ENCODE measurements at regions not wholly inside any gene's neighbourhood (a gene's known extent, or its start where the extent isn't known, plus 50 kb on each side); places are given as distances from the start of the nearest gene placed in this dataset.
A peak's percentile ranks its signal among the peaks of the same experiment; 100 is the strongest.

DNA sequence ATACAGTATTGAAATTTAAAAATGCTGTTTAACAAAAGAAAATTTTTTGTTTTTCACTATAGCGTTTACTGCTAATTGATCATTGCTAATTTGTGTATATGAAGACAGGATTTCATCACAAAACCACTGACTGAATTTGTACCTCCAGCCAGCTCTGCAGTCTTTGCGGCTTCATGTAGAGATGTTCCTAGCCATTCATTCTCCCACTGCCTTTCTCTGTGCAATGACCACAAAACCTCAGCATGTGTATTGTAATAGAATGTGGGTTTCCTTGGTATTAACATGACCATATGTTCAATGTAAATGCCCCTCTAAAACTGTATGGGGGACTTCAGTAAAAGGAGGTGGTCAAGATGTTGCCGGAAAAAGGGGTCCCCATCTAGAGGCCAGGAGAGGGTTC is 81.1 kb upstream of the STEAP1B start:
- intact Hi-C loops (cut with DNase I; ENCODE audit: low total_unique reads), result no loop called here
- no peaks in the 10 kb centered on the region for H3K27me3 ChIP-seq
- H3K27ac ChIP-seq, result no peak overlapping the region
- 93% methylated on average over 3 of the region's 3 CpGs for WGBS, 2 donors
- no peak overlapping the region for H3K4me3 ChIP-seq
- no peaks in the 10 kb centered on the region for H3K9me3 ChIP-seq
- no peaks in the 10 kb centered on the region for H3K36me3 ChIP-seq (ENCODE audit: low read depth, missing control alignments)
- H3K4me1 ChIP-seq, result peaks cover 5% of the 10 kb centered on the region
- no peak for DNase-seq
- no peak for TF ChIP-seq POLR2A (IDR thresholded peaks at IDR 0.05)
- TF ChIP-seq, protein P1, sequence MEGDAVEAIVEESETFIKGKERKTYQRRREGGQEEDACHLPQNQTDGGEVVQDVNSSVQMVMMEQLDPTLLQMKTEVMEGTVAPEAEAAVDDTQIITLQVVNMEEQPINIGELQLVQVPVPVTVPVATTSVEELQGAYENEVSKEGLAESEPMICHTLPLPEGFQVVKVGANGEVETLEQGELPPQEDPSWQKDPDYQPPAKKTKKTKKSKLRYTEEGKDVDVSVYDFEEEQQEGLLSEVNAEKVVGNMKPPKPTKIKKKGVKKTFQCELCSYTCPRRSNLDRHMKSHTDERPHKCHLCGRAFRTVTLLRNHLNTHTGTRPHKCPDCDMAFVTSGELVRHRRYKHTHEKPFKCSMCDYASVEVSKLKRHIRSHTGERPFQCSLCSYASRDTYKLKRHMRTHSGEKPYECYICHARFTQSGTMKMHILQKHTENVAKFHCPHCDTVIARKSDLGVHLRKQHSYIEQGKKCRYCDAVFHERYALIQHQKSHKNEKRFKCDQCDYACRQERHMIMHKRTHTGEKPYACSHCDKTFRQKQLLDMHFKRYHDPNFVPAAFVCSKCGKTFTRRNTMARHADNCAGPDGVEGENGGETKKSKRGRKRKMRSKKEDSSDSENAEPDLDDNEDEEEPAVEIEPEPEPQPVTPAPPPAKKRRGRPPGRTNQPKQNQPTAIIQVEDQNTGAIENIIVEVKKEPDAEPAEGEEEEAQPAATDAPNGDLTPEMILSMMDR (IDR thresholded peaks at IDR 0.05), result no peak

DNA sequence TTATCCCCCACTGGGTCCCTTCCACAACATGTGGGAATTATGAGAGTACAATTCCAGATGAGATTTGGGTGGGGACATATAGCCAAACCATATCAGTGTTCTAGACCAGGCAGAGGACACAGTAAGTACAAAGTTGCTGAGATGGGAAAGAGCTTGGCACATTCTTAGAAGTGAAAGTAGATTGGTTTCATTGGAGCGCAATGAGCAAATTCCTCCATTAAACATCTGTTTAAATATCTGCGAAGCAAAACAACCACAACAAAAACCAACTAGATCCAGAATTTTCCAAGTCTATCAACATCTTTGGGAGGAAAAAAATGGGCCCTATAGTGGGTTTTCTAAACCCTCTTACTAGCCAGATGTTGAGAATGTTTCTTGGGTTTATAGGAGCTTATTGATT is 80.0 kb upstream of the STEAP1B start:
- WGBS, 2 donors, result 87 to 90% methylated on average over 2 of the region's 2 CpGs
- H3K4me1 ChIP-seq, result peaks cover 5% of the 10 kb centered on the region
- intact Hi-C loops (cut with DNase I; ENCODE audit: low total_unique reads), result loop anchor here (5.0 kb wide), 1 partner anchor 147 kb away; the partner anchor contains the start of gene IL6

DNA sequence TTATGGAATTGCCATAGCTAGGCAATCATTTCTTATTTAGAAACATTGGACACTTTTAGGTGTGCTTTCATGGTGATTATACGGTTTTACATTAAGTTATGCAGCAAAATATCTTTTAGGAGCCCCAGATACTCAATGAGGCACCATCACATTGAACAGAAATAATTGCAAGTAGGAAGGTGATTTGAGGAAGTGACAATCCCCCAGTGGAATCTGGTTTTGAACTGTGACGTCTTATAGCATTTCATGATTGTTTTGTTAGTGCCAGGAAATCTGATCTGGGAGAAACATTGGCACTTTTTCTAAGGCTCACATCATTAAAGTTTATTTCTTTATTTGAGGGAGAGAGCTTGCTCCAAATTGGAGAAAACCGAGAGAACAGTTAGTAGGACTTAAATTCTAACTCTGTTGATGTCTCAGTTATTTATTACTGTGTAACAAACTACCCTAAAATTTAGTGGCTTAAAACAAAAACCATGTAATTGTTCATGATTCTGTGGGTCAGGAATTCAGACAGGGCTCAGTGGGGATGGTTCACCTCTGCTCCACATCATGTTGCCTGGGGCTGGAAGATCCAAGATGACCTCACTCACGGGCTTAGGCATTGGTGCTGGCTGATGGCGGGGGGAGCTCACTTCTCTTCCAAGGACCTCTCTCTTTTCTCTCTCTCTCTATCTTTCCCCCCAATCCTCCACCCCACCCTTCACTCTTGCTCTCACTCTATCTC is 78.2 kb upstream of the STEAP1B start:
- DNase-seq, result no peak
- H3K27ac ChIP-seq, result no peak overlapping the region
- H3K4me1 ChIP-seq, result peaks cover 5% of the 10 kb centered on the region
- no peaks in the 10 kb centered on the region for H3K9me3 ChIP-seq
- no peaks in the 10 kb centered on the region for H3K27me3 ChIP-seq
- H3K4me3 ChIP-seq, result no peak overlapping the region
- TF ChIP-seq, protein P1 (IDR thresholded peaks at IDR 0.05), result no peak
- no peak for TF ChIP-seq POLR2A (IDR thresholded peaks at IDR 0.05)
- no peaks in the 10 kb centered on the region for H3K36me3 ChIP-seq (ENCODE audit: low read depth, missing control alignments)
- 57 to 71% methylated on average over 5 of the region's 5 CpGs for WGBS, 2 donors
- intact Hi-C loops (cut with DNase I; ENCODE audit: low total_unique reads), result loop anchor here (5.0 kb wide), 1 partner anchor 149 kb away; the partner anchor contains the start of gene IL6

More for the DNA sequence above, 80.0 kb upstream of the STEAP1B start:
- Histone ChIP-seq H3K36me3 (ENCODE audit: low read depth, missing control alignments) (no peaks in the 10 kb centered on the region), H3K27ac (no peak overlapping the region), H3K4me3 (no peak overlapping the region), H3K27me3 (no peaks in the 10 kb centered on the region), H3K9me3 (no peaks in the 10 kb centered on the region)
- no peak for DNase-seq
- TF ChIP-seq POLR2A (IDR thresholded peaks at IDR 0.05), result no peak
- TF ChIP-seq, protein P1 (IDR thresholded peaks at IDR 0.05), result no peak

DNA sequence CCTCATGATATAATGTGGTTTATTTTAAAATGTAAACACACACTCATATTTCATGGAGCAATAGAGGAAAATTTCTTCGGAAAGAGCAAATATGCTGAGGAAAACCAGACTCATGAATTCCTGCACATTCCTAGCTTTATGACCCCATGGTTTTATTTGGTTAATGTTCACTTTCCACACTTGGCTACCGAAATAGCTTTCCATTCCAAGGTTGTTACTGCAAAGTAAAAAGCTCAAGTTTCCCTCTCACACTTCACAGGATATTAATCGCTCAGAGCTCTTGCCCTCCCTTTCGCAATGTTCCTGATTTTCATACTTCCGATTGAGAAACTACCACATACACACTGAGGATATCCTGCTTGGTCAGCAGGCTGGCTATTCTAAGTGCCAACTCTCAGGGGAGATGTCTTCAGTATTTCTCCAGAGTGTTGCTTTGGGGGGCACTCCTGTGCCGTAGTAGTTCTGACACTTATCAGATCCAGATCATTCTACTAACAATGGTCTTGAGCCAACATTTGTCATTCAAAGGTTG is 77.5 kb upstream of the STEAP1B start:
- H3K27ac ChIP-seq, result no peak overlapping the region
- H3K27me3 ChIP-seq, result no peaks in the 10 kb centered on the region
- intact Hi-C loops (cut with DNase I; ENCODE audit: low total_unique reads), result loop anchor here (5.0 kb wide), 1 partner anchor 150 kb away; the partner anchor contains the start of gene IL6
- DNase-seq, result peak; percentile 32
- H3K36me3 ChIP-seq (ENCODE audit: low read depth, missing control alignments), result no peaks in the 10 kb centered on the region
- H3K4me3 ChIP-seq, result no peak overlapping the region
- H3K9me3 ChIP-seq, result no peaks in the 10 kb centered on the region
- TF ChIP-seq POLR2A (IDR thresholded peaks at IDR 0.05), result no peak
- TF ChIP-seq, protein P1 (IDR thresholded peaks at IDR 0.05), result no peak
- WGBS, 2 donors, result 37 to 50% methylated on average over 6 of the region's 6 CpGs
- H3K4me1 ChIP-seq, result peaks cover 5% of the 10 kb centered on the region
